ENCODE measurements at regions not wholly inside any gene's neighbourhood (a gene's known extent, or its start where the extent isn't known, plus 50 kb on each side); places are given as distances from the start of the nearest gene placed in this dataset.

- Histone ChIP-seq H4K8ac (replicated peaks; ENCODE audit: insufficient read length, low read depth, low read length) (no peak overlapping the region), H3K14ac (ENCODE audit: insufficient read depth, low read length) (no peak overlapping the region), H3K79me1 (ENCODE audit: insufficient read depth, low read depth, low read length, poor library complexity, severe bottlenecking) (no peaks in the 10 kb centered on the region), H3K4ac (ENCODE audit: low read depth, low read length) (no peak overlapping the region), H2BK120ac (ENCODE audit: low read depth, low read length, poor library complexity, severe bottlenecking) (no peak overlapping the region), H4K20me1 (ENCODE audit: control insufficient read depth, insufficient read depth, insufficient read length) (no peaks in the 10 kb centered on the region), H3K18ac (ENCODE audit: insufficient read length, low read depth, low read length) (no peak overlapping the region), H3K9ac (ENCODE audit: extremely low read depth, insufficient read length, low read length) (no peak overlapping the region), H4K91ac (ENCODE audit: insufficient read length, low read depth, low read length) (no peak overlapping the region), H3K27me3 (ENCODE audit: insufficient read depth, low read length) (no peaks in the 10 kb centered on the region), H3K27ac (ENCODE audit: insufficient read length, low read depth, low read length) (no peak overlapping the region), H3K79me2 (ENCODE audit: insufficient read depth, low read length) (no peaks in the 10 kb centered on the region), H3K4me2 (ENCODE audit: insufficient read depth, insufficient read length, low read length) (no peak overlapping the region), H2AFZ (ENCODE audit: low read length) (no peak overlapping the region), H2BK5ac (ENCODE audit: insufficient read length, low read length) (no peak overlapping the region), H4K5ac (ENCODE audit: insufficient read length, low read depth, low read length) (no peak overlapping the region), H3K23me2 (ENCODE audit: insufficient read length, low read depth, low read length, poor library complexity, severe bottlenecking) (no peaks in the 10 kb centered on the region), H2BK12ac (ENCODE audit: insufficient read length, low read depth, low read length) (no peak overlapping the region), H2BK15ac (ENCODE audit: low read depth, low read length) (no peak overlapping the region), H2AK5ac (ENCODE audit: insufficient read length, low read length) (no peak overlapping the region), H3T11ph (ENCODE audit: low read length) (no peak overlapping the region), H2BK20ac (ENCODE audit: low read depth, low read length, poor library complexity, severe bottlenecking) (no peak overlapping the region), H3K23ac (ENCODE audit: insufficient read length, low read depth, low read length) (no peak overlapping the region), H3K9me3 (ENCODE audit: control insufficient read depth, low read depth, low read length) (no peaks in the 10 kb centered on the region), H3K56ac (ENCODE audit: insufficient read length, low read depth, low read length) (no peak overlapping the region), H3K4me1 (ENCODE audit: insufficient read depth, low read length) (no peaks in the 10 kb centered on the region)
- H3K4me3 Mint-ChIP-seq = no peak overlapping the region
- H3K9me3 Mint-ChIP-seq = no peaks in the 10 kb centered on the region; a peak in 1 of 5 replicates
- H3K27me3 Mint-ChIP-seq (ENCODE audit: low read depth) = no peaks in the 10 kb centered on the region
- TF ChIP-seq CTCF (conservative IDR thresholded peaks at IDR 0.05) = no peak
- no CpG with 5 or more reads among the region's 8 CpGs for WGBS (ENCODE audit: extremely low coverage, insufficient read length, low lambda C conversion rate)
- no peaks in the 10 kb centered on the region for H3K4me1 Mint-ChIP-seq
- H3K27ac Mint-ChIP-seq = no peak overlapping the region
- H3K36me3 Mint-ChIP-seq (ENCODE audit: insufficient read depth in 1 of 3, low read depth in 3 of 3) = no peaks in the 10 kb centered on the region; a peak in 2 of 7 replicates
- no peak for DNase-seq
These were observed 514.7 kb downstream of the SOX11 start for GRCh38 chr2:6206882-6207281.

All from H9 (cell line).